CMK (cell line): ENCODE measurements at regions not wholly inside any gene's neighbourhood (a gene's known extent, or its start where the extent isn't known, plus 50 kb on each side); places are given as distances from the start of the nearest gene placed in this dataset.
A peak's percentile ranks its signal among the peaks of the same experiment; 100 is the strongest.

ENCODE experiments used
- DNase-seq: peaks from one replicate; pipeline ENCODE4 v3.0.0-alpha.2; 2010; ENCODE audit warnings: low read depth

- no peak for DNase-seq
Measured at GRCh38 chr10:98332623-98333269, 64.8 kb upstream of the LOXL4 start.

- no peak for DNase-seq
Measured at GRCh38 chr10:98331885-98332284, 63.9 kb upstream of the LOXL4 start.

- no peak for DNase-seq
Measured at GRCh38 chr10:98330987-98331386, 63.0 kb upstream of the LOXL4 start.

DNA sequence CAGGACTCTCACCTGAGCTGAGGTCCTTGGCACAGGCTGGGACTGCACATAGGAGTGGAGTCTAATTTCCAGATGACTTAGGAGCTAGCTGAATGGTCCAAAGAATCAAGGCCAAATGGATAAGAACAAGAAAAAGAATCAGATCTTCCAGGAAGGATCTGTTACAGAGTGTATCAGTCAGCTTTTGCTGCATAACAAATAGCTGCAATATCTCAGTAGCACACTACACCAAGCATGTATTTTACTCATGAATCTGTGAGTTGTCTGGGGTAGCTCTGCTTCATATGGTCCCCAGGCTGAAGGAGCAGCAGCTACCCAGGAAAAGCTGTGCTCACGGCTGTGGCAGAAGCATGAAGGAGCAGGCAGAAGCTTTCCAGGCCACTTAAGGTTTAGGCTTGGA lies 60.6 kb upstream of the LOXL4 start:
- no peak for DNase-seq

DNA sequence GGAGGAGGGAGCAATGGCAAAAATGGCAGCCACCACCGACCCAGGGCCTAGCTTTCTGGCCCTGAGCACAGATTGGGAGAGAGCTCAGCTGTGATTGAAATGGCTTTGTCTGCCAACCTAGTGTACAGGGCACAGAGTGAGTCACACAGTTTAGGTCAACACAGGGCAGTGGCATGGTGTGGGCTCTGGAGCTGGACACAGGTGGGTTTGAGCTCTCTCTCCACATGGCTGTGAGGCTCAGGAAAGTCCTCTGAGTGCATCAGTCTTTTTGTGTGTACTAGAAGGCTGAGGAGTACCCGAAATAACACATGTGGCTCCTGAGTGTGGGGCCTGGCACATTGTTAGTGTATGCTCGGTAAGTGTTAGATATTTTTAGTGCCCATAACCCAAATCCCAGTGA lies 60.2 kb upstream of the LOXL4 start:
- no peak for DNase-seq

GRCh38 chr10:98326621-98327027 lies 58.6 kb upstream of the LOXL4 start:
- no peak for DNase-seq

DNA sequence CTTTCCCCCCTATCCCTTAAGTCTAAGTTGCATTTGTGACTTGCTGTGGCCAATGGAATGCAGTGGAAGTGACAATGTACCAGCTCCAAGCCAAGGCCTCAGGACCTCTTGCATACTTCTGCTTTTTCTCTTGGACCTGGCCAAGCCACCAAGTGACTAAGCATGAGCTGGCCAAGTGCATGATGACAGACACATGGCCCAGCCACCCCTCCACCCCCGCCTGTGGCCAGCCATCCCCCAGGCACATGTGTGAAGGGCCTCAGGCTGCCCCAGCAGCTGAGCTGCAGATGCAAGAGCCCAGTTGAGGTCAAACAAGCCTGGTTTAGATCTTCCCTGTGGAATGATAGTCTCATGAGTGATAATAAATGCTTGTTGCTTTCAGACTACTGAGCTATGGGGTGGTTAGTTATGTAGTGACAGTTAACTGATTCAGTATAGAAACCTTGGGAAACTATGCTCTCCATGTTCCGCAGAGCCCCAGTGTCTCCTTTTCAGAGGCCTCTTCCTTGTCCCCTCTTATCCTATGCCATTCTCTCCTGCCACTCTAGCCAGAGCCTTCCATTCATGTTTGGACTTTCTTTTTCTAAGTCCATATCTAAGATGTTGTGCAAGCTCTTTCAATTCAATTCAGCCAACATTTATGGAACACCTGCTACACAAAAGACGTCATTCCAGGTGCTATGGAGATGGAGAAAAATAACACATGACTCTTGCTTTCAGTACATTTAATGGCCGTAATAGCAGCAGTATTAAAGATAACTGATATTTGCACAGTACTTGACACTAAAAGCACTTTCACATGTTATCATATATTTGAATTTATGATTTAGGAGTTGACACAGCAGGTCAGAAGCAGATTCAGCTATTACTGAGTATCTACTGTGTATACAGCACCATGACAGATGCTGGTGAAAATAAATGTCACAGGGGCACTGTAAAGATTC lies 55.5 kb upstream of the LOXL4 start:
- DNase-seq: peak; percentile 68

- no peak for DNase-seq
Measured at GRCh38 chr10:98321186-98321780, 53.3 kb upstream of the LOXL4 start.

GRCh38 chr10:98320486-98321185 lies 52.6 kb upstream of the LOXL4 start:
- DNase-seq: no peak

GRCh38 chr10:98318861-98319260 lies 50.9 kb upstream of the LOXL4 start:
- no peak for DNase-seq
